OCI-LY3 (cell line): ENCODE measurements at regions not wholly inside any gene's neighbourhood (a gene's known extent, or its start where the extent isn't known, plus 50 kb on each side); places are given as distances from the start of the nearest gene placed in this dataset.

Experiments
- H2AFZ ChIP-seq: fragments of 200-600, 300-600 bp; shearing (Covaris generic); 2 replicates; pipeline ENCODE4 v1.6.0; 2014; ENCODE audit warnings: antibody characterized with exemption, low read depth, low read length
- H3K27ac ChIP-seq: fragments of 200-600, 300-600 bp; sonication (generic); 2 replicates; pipeline ENCODE4 v1.5.1; 2014; ENCODE audit warnings: mild to moderate bottlenecking, low read length, moderate library complexity, mixed read lengths
- H3K27me3 ChIP-seq: fragments of 200-600, 300-600 bp; sonication (generic); 2 replicates; pipeline ENCODE4 v1.6.1; 2014; ENCODE audit warnings: low read depth, low read length, mixed read lengths
- H3K36me3 ChIP-seq: fragments of 200-600, 300-600 bp; sonication (generic); replicated peaks from 2 replicates; pipeline ENCODE3; 2014; ENCODE audit warnings: low read depth, low read length, mixed read lengths
- H3K4me1 ChIP-seq: fragments of 300-600, 200-600 bp; sonication (generic); 2 replicates; pipeline ENCODE4 v1.6.1; 2014; ENCODE audit warnings: low read length, mixed read lengths
- H3K4me2 ChIP-seq: fragments of 200-600, 300-600 bp; sonication (generic); 2 replicates; pipeline ENCODE4 v1.6.1; 2014; ENCODE audit warnings: low read length, mixed read lengths
- H3K4me3 ChIP-seq: fragments of 300-600, 200-600 bp; sonication (generic); 2 replicates; pipeline ENCODE4 v1.5.1; 2014; ENCODE audit warnings: antibody characterized with exemption, mild to moderate bottlenecking, low read length, moderate library complexity
- H3K79me2 ChIP-seq: fragments of 300-600, 200-600 bp; shearing (Covaris generic); 2 replicates; pipeline ENCODE4 v1.6.1; 2014; ENCODE audit warnings: mild to moderate bottlenecking, low read length, mixed read lengths
- H3K9ac ChIP-seq: fragments of 300-600, 200-600 bp; shearing (Covaris generic); 2 replicates; pipeline ENCODE4 v1.6.0; 2014; ENCODE audit warnings: mild to moderate bottlenecking, low read length, moderate library complexity
- H3K9me3 ChIP-seq: fragments of 200-600, 300-600 bp; shearing (Covaris generic); 2 replicates; pipeline ENCODE4 v1.6.1; 2014; ENCODE audit warnings: low read length, mixed read lengths; ENCODE audit not compliant: insufficient read depth
- H4K20me1 ChIP-seq: fragments of 200-600, 300-600 bp; sonication (generic); 2 replicates; pipeline ENCODE4 v1.6.1; 2016; ENCODE audit warnings: low read length, mixed read lengths; ENCODE audit not compliant: insufficient read depth
- EZH2phosphoT487 ChIP-seq: fragments of 200-600 bp; shearing (Covaris generic); IDR thresholded peaks from 2 replicates; pipeline ENCODE4 v1.6.1; 2018; ENCODE audit warnings: antibody characterized with exemption, mixed run types, low read depth
- TF ChIP-seq, protein P1 (sequence below): fragments of 200-600, 300-600 bp; sonication (generic); IDR thresholded peaks from 2 replicates; pipeline ENCODE4 v1.5.1; 2014; ENCODE audit warnings: antibody characterized with exemption, low read length, low read depth

- H3K9me3 ChIP-seq = no peaks in the 10 kb centered on the region
- no peak overlapping the region for H3K27ac ChIP-seq
- H3K79me2 ChIP-seq = no peaks in the 10 kb centered on the region
- H3K9ac ChIP-seq = no peak overlapping the region
- no peak for TF ChIP-seq EZH2phosphoT487
- no peaks in the 10 kb centered on the region for H3K27me3 ChIP-seq
- no peaks in the 10 kb centered on the region for H4K20me1 ChIP-seq
- no peak overlapping the region for H3K4me3 ChIP-seq
- no peaks in the 10 kb centered on the region for H3K36me3 ChIP-seq
- no peak overlapping the region for H3K4me2 ChIP-seq
- H2AFZ ChIP-seq = no peak overlapping the region
- no peaks in the 10 kb centered on the region for H3K4me1 ChIP-seq
Observed at GRCh38 chr6:16818992-16819626, 57.8 kb upstream of the ATXN1 start.

DNA sequence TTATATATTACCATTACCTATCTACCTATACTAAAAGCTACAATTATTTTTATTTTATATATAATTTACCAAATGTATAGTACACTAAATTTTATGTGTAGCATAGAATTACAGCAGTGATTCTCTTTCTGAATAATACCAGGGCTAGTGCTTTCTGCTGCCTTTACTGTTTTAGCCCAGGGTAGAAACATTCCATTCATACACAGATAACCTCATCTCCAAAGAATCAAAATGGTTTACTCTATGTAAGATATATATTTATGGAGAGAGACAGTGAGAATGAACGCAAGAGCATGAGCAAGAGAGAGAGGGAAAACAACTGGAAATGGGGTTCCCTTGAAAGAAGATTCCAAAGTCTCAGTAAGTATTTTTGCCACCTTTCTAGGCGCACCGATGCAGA is 56.3 kb upstream of the ATXN1 start:
- H4K20me1 ChIP-seq = no peaks in the 10 kb centered on the region
- no peaks in the 10 kb centered on the region for H3K79me2 ChIP-seq
- H3K9ac ChIP-seq = no peak overlapping the region
- H3K9me3 ChIP-seq = no peaks in the 10 kb centered on the region
- H3K27me3 ChIP-seq = no peaks in the 10 kb centered on the region
- no peak for TF ChIP-seq EZH2phosphoT487
- TF ChIP-seq, protein P1, sequence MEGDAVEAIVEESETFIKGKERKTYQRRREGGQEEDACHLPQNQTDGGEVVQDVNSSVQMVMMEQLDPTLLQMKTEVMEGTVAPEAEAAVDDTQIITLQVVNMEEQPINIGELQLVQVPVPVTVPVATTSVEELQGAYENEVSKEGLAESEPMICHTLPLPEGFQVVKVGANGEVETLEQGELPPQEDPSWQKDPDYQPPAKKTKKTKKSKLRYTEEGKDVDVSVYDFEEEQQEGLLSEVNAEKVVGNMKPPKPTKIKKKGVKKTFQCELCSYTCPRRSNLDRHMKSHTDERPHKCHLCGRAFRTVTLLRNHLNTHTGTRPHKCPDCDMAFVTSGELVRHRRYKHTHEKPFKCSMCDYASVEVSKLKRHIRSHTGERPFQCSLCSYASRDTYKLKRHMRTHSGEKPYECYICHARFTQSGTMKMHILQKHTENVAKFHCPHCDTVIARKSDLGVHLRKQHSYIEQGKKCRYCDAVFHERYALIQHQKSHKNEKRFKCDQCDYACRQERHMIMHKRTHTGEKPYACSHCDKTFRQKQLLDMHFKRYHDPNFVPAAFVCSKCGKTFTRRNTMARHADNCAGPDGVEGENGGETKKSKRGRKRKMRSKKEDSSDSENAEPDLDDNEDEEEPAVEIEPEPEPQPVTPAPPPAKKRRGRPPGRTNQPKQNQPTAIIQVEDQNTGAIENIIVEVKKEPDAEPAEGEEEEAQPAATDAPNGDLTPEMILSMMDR = no peak
- no peak overlapping the region for H3K4me3 ChIP-seq
- no peaks in the 10 kb centered on the region for H3K4me1 ChIP-seq
- H3K4me2 ChIP-seq = no peak overlapping the region
- no peaks in the 10 kb centered on the region for H3K36me3 ChIP-seq
- H2AFZ ChIP-seq = no peak overlapping the region
- H3K27ac ChIP-seq = no peak overlapping the region

GRCh38 chr6:16816891-16817290 is 55.6 kb upstream of the ATXN1 start:
- H3K4me1 ChIP-seq = no peaks in the 10 kb centered on the region
- H2AFZ ChIP-seq = no peak overlapping the region
- H3K27me3 ChIP-seq = no peaks in the 10 kb centered on the region
- H3K4me2 ChIP-seq = no peak overlapping the region
- H4K20me1 ChIP-seq = no peaks in the 10 kb centered on the region
- H3K27ac ChIP-seq = no peak overlapping the region
- no peak overlapping the region for H3K4me3 ChIP-seq
- no peak overlapping the region for H3K9ac ChIP-seq
- no peak for TF ChIP-seq EZH2phosphoT487
- TF ChIP-seq, protein P1 = no peak
- no peaks in the 10 kb centered on the region for H3K36me3 ChIP-seq
- H3K9me3 ChIP-seq = no peaks in the 10 kb centered on the region
- no peaks in the 10 kb centered on the region for H3K79me2 ChIP-seq

GRCh38 chr6:16812993-16813392 is 51.7 kb upstream of the ATXN1 start:
- no peaks in the 10 kb centered on the region for H3K27me3 ChIP-seq
- no peaks in the 10 kb centered on the region for H4K20me1 ChIP-seq
- H3K36me3 ChIP-seq = no peaks in the 10 kb centered on the region
- H3K4me1 ChIP-seq = no peaks in the 10 kb centered on the region
- H3K9me3 ChIP-seq = no peaks in the 10 kb centered on the region
- no peak overlapping the region for H3K27ac ChIP-seq
- no peak overlapping the region for H3K4me2 ChIP-seq
- H2AFZ ChIP-seq = no peak overlapping the region
- H3K79me2 ChIP-seq = no peaks in the 10 kb centered on the region
- no peak for TF ChIP-seq EZH2phosphoT487
- TF ChIP-seq, protein P1 = no peak
- H3K4me3 ChIP-seq = no peak overlapping the region
- no peak overlapping the region for H3K9ac ChIP-seq
